B cell (primary cell): ENCODE measurements at regions not wholly inside any gene's neighbourhood (a gene's known extent, or its start where the extent isn't known, plus 50 kb on each side); places are given as distances from the start of the nearest gene placed in this dataset.

Source experiments
- CTCF ChIP-seq: fragments of 200-600 bp; IDR thresholded peaks from one replicate; pipeline ENCODE4 v1.8.0; 2022; ENCODE audit warnings: antibody characterized with exemption, mild to moderate bottlenecking
- EZH2 ChIP-seq: IDR thresholded peaks from 2 replicates; pipeline ENCODE4 v1.6.1; 2012; ENCODE audit warnings: borderline replicate concordance, low read depth, mild to moderate bottlenecking, moderate library complexity, low read length; ENCODE audit not compliant: insufficient read depth, poor library complexity, severe bottlenecking

DNA sequence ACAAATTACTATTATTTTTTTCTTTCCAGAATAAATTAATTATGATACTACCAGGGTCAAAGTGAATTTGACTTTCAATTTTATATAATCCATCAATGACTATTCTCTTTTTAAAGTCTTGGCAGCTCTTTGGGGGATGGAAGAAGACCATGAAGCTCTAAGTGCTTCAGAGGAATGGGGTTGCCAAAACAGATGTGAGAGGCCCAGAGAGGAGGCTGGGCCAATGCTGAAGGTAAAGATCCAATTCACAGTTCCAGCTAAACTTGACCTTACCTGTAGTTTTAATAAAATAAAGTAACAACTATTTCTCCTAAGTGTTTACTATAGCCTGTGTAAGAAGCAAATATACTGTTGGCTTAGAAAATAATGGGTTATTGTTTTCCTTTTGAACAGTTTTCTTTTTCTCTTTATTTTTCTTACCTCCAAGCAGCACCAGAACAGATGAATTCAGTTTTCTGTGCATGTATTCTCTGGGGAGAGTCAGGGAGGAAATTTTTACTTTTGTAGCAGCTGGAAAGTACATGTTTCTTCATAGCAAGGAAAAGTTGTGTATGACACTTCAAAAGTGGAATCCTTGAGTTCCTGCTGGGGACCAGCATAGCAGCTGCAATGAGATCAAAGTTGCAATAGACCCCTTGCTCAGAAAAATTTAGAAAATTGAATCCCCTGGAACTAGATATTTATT, 104.9 kb downstream of the CEP44 start:
- TF ChIP-seq CTCF (no peak), EZH2 (no peak)
